ENCODE measurements at regions not wholly inside any gene's neighbourhood (a gene's known extent, or its start where the extent isn't known, plus 50 kb on each side); places are given as distances from the start of the nearest gene placed in this dataset.

DNA sequence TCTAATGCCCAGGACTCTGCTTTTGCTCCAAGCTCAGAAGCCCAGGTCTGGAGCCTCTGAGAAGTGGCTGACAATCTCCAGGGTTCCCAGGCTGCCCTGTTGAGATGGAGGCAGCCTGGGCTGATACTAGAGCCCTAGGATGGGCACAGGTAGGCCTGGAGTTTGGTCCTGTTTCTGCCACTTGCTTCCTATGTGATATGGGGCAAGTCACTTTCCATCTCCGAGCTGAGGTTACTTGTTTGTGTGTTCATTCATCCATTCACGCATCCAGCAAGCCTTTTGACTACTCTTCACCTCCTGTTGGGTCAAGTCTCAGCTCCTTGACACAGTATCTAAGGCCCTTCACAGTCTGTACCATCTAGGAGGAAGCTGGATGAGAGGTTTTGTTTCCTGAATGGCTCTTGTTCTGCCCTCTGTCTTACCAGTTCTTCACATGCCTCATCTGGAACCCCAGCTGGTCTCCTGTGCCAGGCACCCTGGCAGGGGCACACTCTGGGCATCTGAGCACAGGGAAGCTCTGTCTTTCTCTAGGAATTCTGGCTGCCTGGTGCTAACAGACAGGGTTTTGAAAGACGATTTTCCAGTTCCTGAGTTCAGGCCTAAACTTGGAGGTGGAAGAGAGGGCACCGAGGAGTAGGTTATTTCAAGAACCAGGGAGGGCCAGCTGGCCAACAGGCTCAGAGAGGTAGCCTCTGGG, 53.2 kb upstream of the AMPD3 start:
- Histone ChIP-seq H3K56ac (ENCODE audit: extremely low read depth, insufficient read depth, low read length) (no peak overlapping the region), H3K4me1 (ENCODE audit: control insufficient read depth, insufficient read depth, low read length) (peaks cover 11% of the 10 kb centered on the region), H3K27ac (ENCODE audit: insufficient read depth, low read length) (no peak overlapping the region), H2AFZ (replicated peaks; ENCODE audit: low read length, poor library complexity) (no peak overlapping the region), H3K27me3 (ENCODE audit: control insufficient read depth, insufficient read depth, low read length) (no peaks in the 10 kb centered on the region), H3K79me1 (ENCODE audit: low read depth in 1 of 2, low read length in 2 of 2) (no peaks in the 10 kb centered on the region), H3K23ac (ENCODE audit: low read depth, low read length) (no peak overlapping the region), H2BK15ac (ENCODE audit: low read depth, low read length) (peak overlapping the region; percentile 9; the same call in 2 of the 3 replicates), H2AK9ac (replicated peaks; ENCODE audit: low read depth, low read length, poor library complexity) (no peak overlapping the region), H4K8ac (ENCODE audit: low read depth in 2 of 2, low read length in 2 of 2) (no peak overlapping the region), H3K9me3 (ENCODE audit: control insufficient read depth, insufficient read depth, low read length) (no peaks in the 10 kb centered on the region), H3K4me3 (ENCODE audit: insufficient read depth, low read depth, low read length) (no peak overlapping the region), H3K9ac (ENCODE audit: low read depth, low read length) (no peak overlapping the region), H3K4ac (ENCODE audit: low read depth, low read length) (peak overlapping the region; percentile 5; the same call in 1 of the 2 replicates), H4K20me1 (ENCODE audit: insufficient read depth, low read length) (no peaks in the 10 kb centered on the region), H3K4me2 (ENCODE audit: low read depth, low read length) (no peak overlapping the region), H2BK120ac (ENCODE audit: low read depth, low read length) (peak overlapping the region; percentile 6; the same call in 1 of the 2 replicates), H4K91ac (ENCODE audit: insufficient read depth, low read depth, low read length) (peak overlapping the region; percentile 12; the same call in 1 of the 2 replicates), H3K14ac (replicated peaks; ENCODE audit: low read depth, low read length) (no peak overlapping the region), H2BK20ac (ENCODE audit: low read depth, low read length) (0 out of 2 replicates have a peak overlapping the region, but pooled peaks have one; percentile 53), H3K18ac (ENCODE audit: low read depth, low read length) (no peak overlapping the region), H3K9me1 (ENCODE audit: insufficient read depth, low read length) (0 out of 2 replicates have a peak, but pooled peaks cover 9% of the 10 kb centered on the region), H3K36me3 (ENCODE audit: control insufficient read depth, insufficient read depth, low read length) (no peaks in the 10 kb centered on the region), H4K5ac (ENCODE audit: low read depth, low read length) (no peak overlapping the region), H2AK5ac (ENCODE audit: low read depth, low read length) (no peak overlapping the region; the same call in 1 of the 2 replicates), H2BK5ac (ENCODE audit: low read depth, low read length, poor library complexity, severe bottlenecking) (no peak overlapping the region)
- ChIA-PET CTCF (interaction anchor here (1.2 kb wide), 1 partner anchor 35 kb away, joined by 3 read pairs; no protein-coding TSS in a partner anchor), POLR2A (ENCODE audit: unreplicated experiment) (interaction anchor here (0.6 kb wide), 1 partner anchor 73 kb away, joined by 3 read pairs; no protein-coding TSS in a partner anchor)
- in situ Hi-C loops (cut with MboI; ENCODE audit: low sequenced_read_pairs), result loop anchor here (10.0 kb wide), 1 partner anchor 253 kb away; no protein-coding TSS in a partner anchor
- no TSS peak for BruUV-seq (replicated peaks)
- no peak for ATAC-seq (ENCODE audit: low read depth)
- intact Hi-C loops (cut with micrococcal nuclease), result no loop called here
- dilution Hi-C loops (cut with HindIII; ENCODE audit: low sequenced_read_pairs, unreplicated experiment), result no loop called here
- no peak for DNase-seq
- 100% methylated on average over 1 of the region's 4 CpGs; no CpG with 5 or more reads in 1 of the 2 experiments for WGBS, 2 experiments (ENCODE audit: extremely low coverage in 2 of 2, insufficient read length in 1 of 2)
- TF ChIP-seq BHLHE40 (IDR thresholded peaks at IDR 0.05; ENCODE audit: low read depth, low read length) (no peak), RAD21 (IDR thresholded peaks at IDR 0.05; ENCODE audit: low read length) (no peak), NFE2L2 (IDR thresholded peaks at IDR 0.05; ENCODE audit: low read depth, low read length) (no peak), CTCF (conservative IDR thresholded peaks at IDR 0.05; ENCODE audit: low read depth, low read length) (no peak), POLR2A (IDR thresholded peaks at IDR 0.05; ENCODE audit: low read depth, low read length) (no peak), MXI1 (IDR thresholded peaks at IDR 0.05; ENCODE audit: borderline replicate concordance, low read depth, low read length) (no peak), ELK1 (IDR thresholded peaks at IDR 0.05; ENCODE audit: borderline replicate concordance, low read depth, low read length) (no peak), MAFK (IDR thresholded peaks at IDR 0.05; ENCODE audit: low read depth, low read length) (no peak), MAZ (IDR thresholded peaks at IDR 0.05; ENCODE audit: borderline replicate concordance, low read depth, low read length) (no peak), CHD1 (IDR thresholded peaks at IDR 0.05; ENCODE audit: low read depth, low read length) (no peak), CEBPB (IDR thresholded peaks at IDR 0.05; ENCODE audit: low read depth, low read length) (no peak), FOS (IDR thresholded peaks at IDR 0.05; ENCODE audit: low read depth, low read length) (no peak), RCOR1 (IDR thresholded peaks at IDR 0.05; ENCODE audit: insufficient replicate concordance, low read length) (no peak), SMC3 (IDR thresholded peaks at IDR 0.05; ENCODE audit: low read depth, low read length) (no peak)
- TF ChIP-seq, protein P1, sequence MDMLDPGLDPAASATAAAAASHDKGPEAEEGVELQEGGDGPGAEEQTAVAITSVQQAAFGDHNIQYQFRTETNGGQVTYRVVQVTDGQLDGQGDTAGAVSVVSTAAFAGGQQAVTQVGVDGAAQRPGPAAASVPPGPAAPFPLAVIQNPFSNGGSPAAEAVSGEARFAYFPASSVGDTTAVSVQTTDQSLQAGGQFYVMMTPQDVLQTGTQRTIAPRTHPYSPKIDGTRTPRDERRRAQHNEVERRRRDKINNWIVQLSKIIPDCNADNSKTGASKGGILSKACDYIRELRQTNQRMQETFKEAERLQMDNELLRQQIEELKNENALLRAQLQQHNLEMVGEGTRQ (IDR thresholded peaks at IDR 0.05; ENCODE audit: low read depth, low read length), result no peak

All from IMR-90 (cell line).